Neural progenitor cell (in vitro differentiated cells): ENCODE measurements at regions not wholly inside any gene's neighbourhood (a gene's known extent, or its start where the extent isn't known, plus 50 kb on each side); places are given as distances from the start of the nearest gene placed in this dataset.

Experiments
- CTCF ChIP-seq: fragments of 200-600 bp; sonication (generic); IDR thresholded peaks from 2 replicates; pipeline ENCODE4 v1.5.1; 2017; ENCODE audit warnings: antibody characterized with exemption, mild to moderate bottlenecking
- EZH2 ChIP-seq: fragments of 200-600 bp; sonication (generic); IDR thresholded peaks from 2 replicates; pipeline ENCODE4 v1.6.1; 2017; ENCODE audit warnings: antibody characterized with exemption, mild to moderate bottlenecking, moderate library complexity

- no peak for TF ChIP-seq EZH2
- no peak for TF ChIP-seq CTCF
Measured at GRCh38 chr12:58668233-58668632, 252.1 kb downstream of the LRIG3 start.
